K562 (cell line): ENCODE measurements at regions not wholly inside any gene's neighbourhood (a gene's known extent, or its start where the extent isn't known, plus 50 kb on each side); places are given as distances from the start of the nearest gene placed in this dataset.

Experiments used
- ATAC-seq: fragments of 200-7000 bp; cut with Tn5 transposase; 3 replicates; pipeline ENCODE4 v1.9.1; 2020; ENCODE audit warnings: moderate library complexity
- BruUV-seq: library from RNA; stranded (reverse); fragments of 400-500 nt; replicated peaks from 2 replicates; lab custom pipeline; 2021; lab: Mats Ljungman, UMichigan
- CTCF ChIA-PET: fragments of 300-600 bp; formaldehyde crosslinking; extraction: SDS; loops from one replicate; lab custom pipeline; 2021; ENCODE audit warnings: low intra/inter-chr PET ratio; lab: Yijun Ruan, JAX
- POLR2A ChIA-PET: fragments of 300-600, 350-650 bp; sonication (Branson Sonifier 250); formaldehyde crosslinking; extraction: SDS; loops from one replicate; lab custom pipeline; 2021; ENCODE audit warnings: antibody characterized with exemption, inconsistent platforms; lab: Yijun Ruan, JAX
- DNase-seq, 4 experiments: peaks; one replicate each; pipeline versions ENCODE4 v3.0.0 to v3.0.0-alpha.2; 2011 to 2018; ENCODE audit warnings: low spot score in 3 of 4, mixed read lengths in 3 of 4; ENCODE audit errors: extremely low read depth in 1 of 4
- FAIRE-seq: peaks from 2 replicates; lab custom pipeline; 2011; peaks lifted over from hg19 to GRCh38; lab: Jason Lieb, UNC
- H2AFZ ChIP-seq: 2 replicates; pipeline ENCODE4 v1.6.0; 2011; ENCODE audit warnings: low read depth, low read length, control low read depth, inconsistent platforms
- H3K27ac ChIP-seq: fragments of 200-600 bp; 3 replicates; pipeline ENCODE4 v1.8.0; 2011; ENCODE audit warnings: low read depth, mild to moderate bottlenecking, control low read depth, inconsistent platforms, low read length, moderate library complexity, mixed read lengths; ENCODE audit errors: extremely low read depth
- H3K27me3 ChIP-seq, 2 experiments: fragments of 300-600 bp in 1 of 2; 2 replicates in 1 of 2; 3 replicates in 1 of 2; pipeline versions ENCODE4 v1.6.0 to v1.8.0; 2011; ENCODE audit warnings: inconsistent platforms in 2 of 2, low read length in 2 of 2, mild to moderate bottlenecking in 1 of 2, mixed read lengths in 1 of 2, moderate library complexity in 1 of 2; ENCODE audit not compliant: control insufficient read depth in 2 of 2, insufficient read depth in 2 of 2
- H3K36me3 ChIP-seq: fragments of 300-600 bp; 3 replicates; pipeline ENCODE4 v1.8.0; 2011; ENCODE audit warnings: mild to moderate bottlenecking, low read length, inconsistent platforms; ENCODE audit not compliant: control insufficient read depth, insufficient read depth
- H3K4me1 ChIP-seq, 2 experiments: fragments of 200-600 bp in 1 of 2; replicated peaks in 1 of 2; 2 replicates in 1 of 2; 3 replicates in 1 of 2; pipeline versions ENCODE4 v1.5.1 to v1.8.0; 2011; ENCODE audit warnings: inconsistent platforms in 2 of 2, low read length in 2 of 2, mild to moderate bottlenecking in 1 of 2, mixed read lengths in 1 of 2, moderate library complexity in 1 of 2; ENCODE audit not compliant: control insufficient read depth in 2 of 2, insufficient read depth in 2 of 2
- H3K4me2 ChIP-seq: 2 replicates; pipeline ENCODE4 v1.6.1; 2011; ENCODE audit warnings: low read length, control low read depth, inconsistent platforms, mixed read lengths; ENCODE audit not compliant: insufficient read depth
- H3K4me3 ChIP-seq: fragments of 200-600 bp; sonication (generic), shearing (Covaris generic); 2 replicates; pipeline ENCODE4 v1.5.1; 2016; ENCODE audit warnings: control low read depth, inconsistent platforms
- H3K79me2 ChIP-seq: fragments of 200-600 bp; 3 replicates; pipeline ENCODE4 v1.8.0; 2011; ENCODE audit warnings: low read length, inconsistent platforms; ENCODE audit not compliant: control insufficient read depth, insufficient read depth
- H3K9ac ChIP-seq, 2 experiments: 2 replicates each; pipeline versions ENCODE4 v1.6.0 to v1.6.1; 2011; ENCODE audit warnings: low read depth in 2 of 2, low read length in 2 of 2, control low read depth in 1 of 2, inconsistent platforms in 1 of 2, mild to moderate bottlenecking in 1 of 2, mixed read lengths in 1 of 2; ENCODE audit not compliant: insufficient read depth in 1 of 2
- H3K9me1 ChIP-seq: one replicate; pipeline ENCODE4 v1.6.0; 2011; ENCODE audit warnings: inconsistent platforms, mild to moderate bottlenecking, low read length, moderate library complexity; ENCODE audit not compliant: control insufficient read depth, insufficient read depth
- H3K9me3 ChIP-seq: replicated peaks from 2 replicates; pipeline ENCODE4 v1.5.1; 2011; ENCODE audit warnings: low read depth, low read length, inconsistent platforms; ENCODE audit not compliant: control insufficient read depth, insufficient read depth
- H4K20me1 ChIP-seq: replicated peaks from 2 replicates; pipeline ENCODE4 v1.6.1; 2011; ENCODE audit warnings: low read length, inconsistent platforms, mixed read lengths; ENCODE audit not compliant: control insufficient read depth, insufficient read depth
- CBFA2T2 ChIP-seq: fragments of 450-650 bp; conservative IDR thresholded peaks from 2 replicates; pipeline ENCODE4 v1.6.1; 2017; ENCODE audit warnings: mild to moderate bottlenecking
- CSDE1 ChIP-seq, 2 experiments: fragments of 450-650 bp; IDR thresholded peaks; 2 replicates each; pipeline ENCODE4 v1.6.1; 2016; ENCODE audit warnings: mild to moderate bottlenecking in 1 of 2
- NR2C1 ChIP-seq, 2 experiments: fragments of 450-650 bp; IDR thresholded peaks; 2 replicates each; pipeline ENCODE4 v1.6.1; 2017; ENCODE audit warnings: mild to moderate bottlenecking in 2 of 2, antibody characterized with exemption in 1 of 2, inconsistent platforms in 1 of 2, missing compliant biosample characterization in 1 of 2, missing genetic modification characterization in 1 of 2
- PHB2 ChIP-seq: fragments of 450-650 bp; IDR thresholded peaks from 2 replicates; pipeline ENCODE4 v1.6.1; 2017; ENCODE audit warnings: low read depth
- SMARCA4 ChIP-seq: fragments of 450-650 bp; IDR thresholded peaks from 2 replicates; pipeline ENCODE4 v1.6.1; 2016
- SRF ChIP-seq, 2 experiments: fragments of 250-450, 450-650 bp in 1 of 2; sonication (Bioruptor Pico) in 1 of 2; sonication (generic) in 1 of 2; formaldehyde crosslinking; IDR thresholded peaks; 2 replicates each; pipeline versions ENCODE4 v1.5.0 to v1.5.1; 2020 to 2022; ENCODE audit warnings: mild to moderate bottlenecking in 1 of 2, missing genetic modification reagents in 1 of 2
- ZBTB43 ChIP-seq: sonication (generic); formaldehyde crosslinking; IDR thresholded peaks from 2 replicates; pipeline ENCODE4 v1.8.0; 2023; ENCODE audit warnings: mild to moderate bottlenecking, missing genetic modification reagents
- ZBTB8A ChIP-seq: fragments of 450-650 bp; IDR thresholded peaks from 2 replicates; pipeline ENCODE4 v1.6.1; 2018; ENCODE audit warnings: mild to moderate bottlenecking, moderate library complexity; ENCODE audit not compliant: partially characterized antibody
- ZNF41 ChIP-seq: fragments of 250-450 bp; sonication (Bioruptor Pico); conservative IDR thresholded peaks from 2 replicates; pipeline ENCODE4 v1.4.0; 2020; ENCODE audit warnings: mild to moderate bottlenecking
- ZNF75A ChIP-seq: fragments of 450-650 bp; formaldehyde crosslinking; IDR thresholded peaks from 2 replicates; pipeline ENCODE4 v1.4.0; 2020; ENCODE audit warnings: mild to moderate bottlenecking
- WGBS: fragments of 100-300 bp; shearing (Covaris generic); methylation state at CpG from one replicate; pipeline ENCODE4 v1.1.6; 2016; ENCODE audit warnings: low coverage, mixed read lengths; ENCODE audit not compliant: insufficient coverage; ENCODE audit errors: missing lambda C conversion rate; 5-methylcytosine and 5-hydroxymethylcytosine counted together
- in situ Hi-C: fragments of 300-500 bp; cut with MboI; formaldehyde crosslinking; loops from 4 replicates; pipeline ENCODE4 v1.15.0; 2018; ENCODE audit warnings: inconsistent platforms, mixed read lengths
- intact Hi-C: fragments of 100-400 bp; cut with micrococcal nuclease; formaldehyde crosslinking; loops from 2 replicates; pipeline ENCODE4 v1.14.2; 2022

- DNase-seq (no peak), ATAC-seq (no peak), FAIRE-seq (no peak)
- POLR2A ChIA-PET = no interaction called here
- TF ChIP-seq NR2C1 (IDR thresholded peaks at IDR 0.05) (no peak), NR2C1 (tag; IDR thresholded peaks at IDR 0.05) (no peak), CSDE1 (IDR thresholded peaks at IDR 0.05) (no peak), ZBTB43 (CRISPR knock-in tag) (no peak), PHB2 (no peak), ZNF41 (CRISPR knock-in tag) (no peak), ZBTB8A (no peak), SRF (CRISPR knock-in tag; IDR thresholded peaks at IDR 0.05) (no peak), ZNF75A (no peak), CBFA2T2 (no peak), SMARCA4 (no peak)
- intact Hi-C loops = no loop called here
- Histone ChIP-seq H2AFZ (no peak overlapping the region), H3K27ac (no peak overlapping the region), H3K4me3 (no peak overlapping the region), H3K27me3 (no peaks in the 10 kb centered on the region), H3K9me1 (no peaks in the 10 kb centered on the region), H3K36me3 (no peaks in the 10 kb centered on the region), H3K9ac (no peak overlapping the region), H3K79me2 (no peaks in the 10 kb centered on the region), H3K4me2 (no peak overlapping the region), H3K9me3 (no peaks in the 10 kb centered on the region; the same call in 1 of the 2 replicates), H4K20me1 (no peaks in the 10 kb centered on the region), H3K4me1 (no peaks in the 10 kb centered on the region)
- in situ Hi-C loops = no loop called here
- no TSS peak for BruUV-seq
- WGBS = 0% methylated on average over 2 of the region's 2 CpGs
- CTCF ChIA-PET = no interaction called here
Measured at GRCh38 chr3:181302960-181303359, 313.4 kb upstream of the DNAJC19 start.
